MCF 10A (cell line): ENCODE measurements at regions not wholly inside any gene's neighbourhood (a gene's known extent, or its start where the extent isn't known, plus 50 kb on each side); places are given as distances from the start of the nearest gene placed in this dataset.

Experiments
- BruUV-seq: library from RNA; stranded (reverse); fragments of 400-500 nt; replicated peaks from 2 replicates; lab custom pipeline; 2021; lab: Mats Ljungman, UMichigan
- CTCF ChIA-PET: fragments of 300-600 bp; sonication (Branson Sonifier 250); formaldehyde crosslinking; extraction: SDS; loops from one replicate; lab custom pipeline; 2021; ENCODE audit warnings: antibody characterized with exemption, inconsistent platforms; lab: Yijun Ruan, JAX
- POLR2A ChIA-PET: fragments of 300-600, 350-650 bp; sonication (Branson Sonifier 250); formaldehyde crosslinking; extraction: SDS; loops from one replicate; lab custom pipeline; 2020; ENCODE audit warnings: antibody characterized with exemption, inconsistent platforms; lab: Yijun Ruan, JAX
- DNase-seq: peaks from one replicate; pipeline ENCODE4 v3.0.0-alpha.2; 2018; ENCODE audit not compliant: unreplicated experiment
- H3K27ac Mint-ChIP-seq: one replicate; pipeline ENCODE4 v1.8.0; 2022; ENCODE audit warnings: mild to moderate bottlenecking, low read depth, mixed read lengths; ENCODE audit not compliant: unreplicated experiment
- H3K27me3 Mint-ChIP-seq: one replicate; pipeline ENCODE4 v1.8.0; 2022; ENCODE audit warnings: mixed read lengths; ENCODE audit not compliant: insufficient read depth, unreplicated experiment
- H3K36me3 Mint-ChIP-seq: one replicate; pipeline ENCODE4 v1.8.0; 2022; ENCODE audit warnings: mild to moderate bottlenecking, moderate library complexity, mixed read lengths; ENCODE audit not compliant: insufficient read depth, unreplicated experiment
- H3K4me1 Mint-ChIP-seq: one replicate; pipeline ENCODE4 v1.8.0; 2022; ENCODE audit warnings: mixed read lengths; ENCODE audit not compliant: insufficient read depth, unreplicated experiment
- H3K4me3 Mint-ChIP-seq: one replicate; pipeline ENCODE4 v1.8.0; 2022; ENCODE audit warnings: mild to moderate bottlenecking, moderate library complexity, mixed read lengths; ENCODE audit not compliant: unreplicated experiment
- H3K9me3 Mint-ChIP-seq: one replicate; pipeline ENCODE4 v1.8.0; 2022; ENCODE audit warnings: mixed read lengths; ENCODE audit not compliant: unreplicated experiment
- CTCF ChIP-seq: fragments of 200-600 bp; IDR thresholded peaks from one replicate; pipeline ENCODE4 v1.8.0; 2022; ENCODE audit warnings: antibody characterized with exemption, mild to moderate bottlenecking; ENCODE audit not compliant: unreplicated experiment
- intact Hi-C: fragments of 100-400 bp; cut with micrococcal nuclease; formaldehyde crosslinking; loops from 2 replicates; pipeline ENCODE4 v1.14.1; 2022

- peaks cover 66% of the 10 kb centered on the region for H3K27me3 Mint-ChIP-seq
- no peak overlapping the region for H3K4me3 Mint-ChIP-seq
- ChIA-PET POLR2A (no interaction called here), CTCF (interaction anchor here (0.5 to 0.7 kb wide), 4 partner anchors 467 to 1185 kb away, joined by 3 to 4 read pairs (median 3); no protein-coding TSS in a partner anchor)
- no peaks in the 10 kb centered on the region for H3K36me3 Mint-ChIP-seq
- H3K27ac Mint-ChIP-seq, result no peak overlapping the region
- DNase-seq, result no peak
- no TSS peak for BruUV-seq
- no peak for TF ChIP-seq CTCF
- intact Hi-C loops, result no loop called here
- H3K4me1 Mint-ChIP-seq, result no peaks in the 10 kb centered on the region
- H3K9me3 Mint-ChIP-seq, result no peaks in the 10 kb centered on the region
These were observed 798.5 kb downstream of the SATB2 start for GRCh38 chr2:198659096-198659870.

- Mint-ChIP-seq H3K4me1 (no peaks in the 10 kb centered on the region), H3K27me3 (peaks cover 71% of the 10 kb centered on the region), H3K9me3 (no peaks in the 10 kb centered on the region), H3K4me3 (no peak overlapping the region), H3K36me3 (no peaks in the 10 kb centered on the region), H3K27ac (no peak overlapping the region)
- TF ChIP-seq CTCF, result peak; percentile 49
- peak; percentile 38 for DNase-seq
- BruUV-seq, result no TSS peak
- intact Hi-C loops, result loop anchor here (1.0 to 2.0 kb wide), 3 partner anchors 283 to 1081 kb away; no protein-coding TSS in a partner anchor
- POLR2A ChIA-PET, result no interaction called here
- CTCF ChIA-PET, result interaction anchor here (0.5 to 2.6 kb wide), 43 partner anchors 10 to 1223 kb away, joined by 3 to 14 read pairs (median 4); no protein-coding TSS in a partner anchor
These were observed 800.1 kb downstream of the SATB2 start for GRCh38 chr2:198657512-198658121.

GRCh38 chr2:198656869-198657268, 800.9 kb downstream of the SATB2 start:
- ChIA-PET CTCF (interaction anchor here (0.6 to 2.6 kb wide), 24 partner anchors 11 to 1129 kb away, joined by 3 to 14 read pairs (median 4); no protein-coding TSS in a partner anchor), POLR2A (no interaction called here)
- no peaks in the 10 kb centered on the region for H3K36me3 Mint-ChIP-seq
- no peak for TF ChIP-seq CTCF
- H3K9me3 Mint-ChIP-seq, result no peaks in the 10 kb centered on the region
- H3K27ac Mint-ChIP-seq, result no peak overlapping the region
- BruUV-seq, result no TSS peak
- H3K4me1 Mint-ChIP-seq, result no peaks in the 10 kb centered on the region
- no peak overlapping the region for H3K4me3 Mint-ChIP-seq
- no peak for DNase-seq
- H3K27me3 Mint-ChIP-seq, result peaks cover 75% of the 10 kb centered on the region
- intact Hi-C loops, result loop anchor here (1.0 to 2.0 kb wide), 3 partner anchors 283 to 1082 kb away; no protein-coding TSS in a partner anchor

GRCh38 chr2:198654646-198655045, 803.1 kb downstream of the SATB2 start:
- BruUV-seq, result no TSS peak
- peaks cover 73% of the 10 kb centered on the region for H3K27me3 Mint-ChIP-seq
- no peak for TF ChIP-seq CTCF
- no peak for DNase-seq
- H3K36me3 Mint-ChIP-seq, result no peaks in the 10 kb centered on the region
- POLR2A ChIA-PET, result no interaction called here
- no peak overlapping the region for H3K4me3 Mint-ChIP-seq
- intact Hi-C loops, result no loop called here
- CTCF ChIA-PET, result interaction anchor here (0.9 to 1.0 kb wide), 3 partner anchors 9 to 1086 kb away, joined by 3 to 5 read pairs (median 4); no protein-coding TSS in a partner anchor
- H3K4me1 Mint-ChIP-seq, result no peaks in the 10 kb centered on the region
- no peak overlapping the region for H3K27ac Mint-ChIP-seq
- H3K9me3 Mint-ChIP-seq, result no peaks in the 10 kb centered on the region
